Thyroid gland (tissue), 4 donors: ENCODE measurements at regions not wholly inside any gene's neighbourhood (a gene's known extent, or its start where the extent isn't known, plus 50 kb on each side); places are given as distances from the start of the nearest gene placed in this dataset.

ENCODE experiments used
- CTCF ChIP-seq, 6 experiments: fragments of 200-600 bp in 3 of 6; fragments of 450-650 bp in 3 of 6; sonication (generic) in 3 of 6; IDR thresholded peaks; one replicate each; pipeline ENCODE4 v1.5.1; 2016 to 2019; ENCODE audit warnings: antibody characterized with exemption in 6 of 6, mild to moderate bottlenecking in 2 of 6, inconsistent platforms in 1 of 6, moderate library complexity in 1 of 6
- POLR2A ChIP-seq, 2 donors: fragments of 450-650 bp; IDR thresholded peaks; one replicate each; pipeline ENCODE4 v1.6.1; 2017; ENCODE audit warnings: antibody characterized with exemption in 2 of 2, mild to moderate bottlenecking in 2 of 2, moderate library complexity in 1 of 2

- TF ChIP-seq CTCF (IDR thresholded peaks at IDR 0.05): no peak
- TF ChIP-seq POLR2A (IDR thresholded peaks at IDR 0.05): no peak
These were observed 112.2 kb upstream of the EGLN3 start for GRCh38 chr14:34063042-34063441.
